ENCODE measurements at regions not wholly inside any gene's neighbourhood (a gene's known extent, or its start where the extent isn't known, plus 50 kb on each side); places are given as distances from the start of the nearest gene placed in this dataset.

DNA sequence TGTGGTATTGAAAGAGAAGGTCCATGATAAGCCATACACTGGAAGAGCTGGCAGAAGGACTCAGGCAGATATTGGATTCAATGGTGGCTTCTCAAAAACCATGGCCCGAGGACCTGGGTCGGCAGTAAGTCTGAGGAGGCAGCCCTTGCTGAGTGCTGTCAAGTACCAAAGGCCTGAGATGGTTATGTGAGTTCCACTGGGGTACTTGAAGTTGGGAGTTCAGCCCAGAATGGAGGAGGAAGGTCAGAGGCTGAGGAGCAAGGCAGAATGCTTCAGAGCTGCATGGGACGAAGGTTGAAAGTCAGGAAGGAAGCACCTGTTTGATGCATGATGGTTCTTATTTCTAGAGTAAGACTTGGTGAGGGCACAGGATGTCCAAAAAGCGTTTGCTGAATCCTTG, 194.9 kb downstream of the DIRAS2 start:
- no peaks in the 10 kb centered on the region for H3K36me3 Mint-ChIP-seq (ENCODE audit: insufficient read depth, unreplicated experiment)
- ChIA-PET CTCF (no interaction called here), POLR2A (no interaction called here)
- TF ChIP-seq, protein P1, sequence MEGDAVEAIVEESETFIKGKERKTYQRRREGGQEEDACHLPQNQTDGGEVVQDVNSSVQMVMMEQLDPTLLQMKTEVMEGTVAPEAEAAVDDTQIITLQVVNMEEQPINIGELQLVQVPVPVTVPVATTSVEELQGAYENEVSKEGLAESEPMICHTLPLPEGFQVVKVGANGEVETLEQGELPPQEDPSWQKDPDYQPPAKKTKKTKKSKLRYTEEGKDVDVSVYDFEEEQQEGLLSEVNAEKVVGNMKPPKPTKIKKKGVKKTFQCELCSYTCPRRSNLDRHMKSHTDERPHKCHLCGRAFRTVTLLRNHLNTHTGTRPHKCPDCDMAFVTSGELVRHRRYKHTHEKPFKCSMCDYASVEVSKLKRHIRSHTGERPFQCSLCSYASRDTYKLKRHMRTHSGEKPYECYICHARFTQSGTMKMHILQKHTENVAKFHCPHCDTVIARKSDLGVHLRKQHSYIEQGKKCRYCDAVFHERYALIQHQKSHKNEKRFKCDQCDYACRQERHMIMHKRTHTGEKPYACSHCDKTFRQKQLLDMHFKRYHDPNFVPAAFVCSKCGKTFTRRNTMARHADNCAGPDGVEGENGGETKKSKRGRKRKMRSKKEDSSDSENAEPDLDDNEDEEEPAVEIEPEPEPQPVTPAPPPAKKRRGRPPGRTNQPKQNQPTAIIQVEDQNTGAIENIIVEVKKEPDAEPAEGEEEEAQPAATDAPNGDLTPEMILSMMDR (IDR thresholded peaks at IDR 0.05; ENCODE audit: insufficient read depth in 1 of 2, low read depth in 1 of 2, low read length in 1 of 2, severe bottlenecking in 1 of 2, unreplicated experiment in 1 of 2) = no peak
- H3K9me3 Mint-ChIP-seq (ENCODE audit: unreplicated experiment) = no peaks in the 10 kb centered on the region
- Histone ChIP-seq H3K4me1 (no peaks in the 10 kb centered on the region), H3K27me3 (replicated peaks; ENCODE audit: control insufficient read depth, insufficient read depth, low read length) (no peaks in the 10 kb centered on the region), H3K4me3 (ENCODE audit: low read depth, low read length) (no peak overlapping the region), H3K9me3 (no peaks in the 10 kb centered on the region), H3K36me3 (ENCODE audit: control insufficient read depth, insufficient read depth, low read length) (no peaks in the 10 kb centered on the region)
- intact Hi-C loops (cut with micrococcal nuclease; ENCODE audit: unreplicated experiment) = no loop called here
- no peaks in the 10 kb centered on the region for H3K27me3 Mint-ChIP-seq (ENCODE audit: insufficient read depth, unreplicated experiment)
- no peak for DNase-seq
- H3K4me3 Mint-ChIP-seq (ENCODE audit: unreplicated experiment) = no peak overlapping the region
- H3K27ac Mint-ChIP-seq (ENCODE audit: unreplicated experiment) = no peak overlapping the region
- BruUV-seq (replicated peaks) = no TSS peak
- H3K4me1 Mint-ChIP-seq (ENCODE audit: low read depth, unreplicated experiment) = no peaks in the 10 kb centered on the region

GRCh38 chr9:90449213-90449925, 193.3 kb downstream of the DIRAS2 start:
- TF ChIP-seq, protein P1 (IDR thresholded peaks at IDR 0.05; ENCODE audit: insufficient read depth in 1 of 2, low read depth in 1 of 2, low read length in 1 of 2, severe bottlenecking in 1 of 2, unreplicated experiment in 1 of 2) = no peak
- H3K36me3 Mint-ChIP-seq (ENCODE audit: insufficient read depth, unreplicated experiment) = no peaks in the 10 kb centered on the region
- no peaks in the 10 kb centered on the region for H3K4me1 Mint-ChIP-seq (ENCODE audit: low read depth, unreplicated experiment)
- intact Hi-C loops (cut with micrococcal nuclease; ENCODE audit: unreplicated experiment) = no loop called here
- BruUV-seq (replicated peaks) = no TSS peak
- H3K4me3 Mint-ChIP-seq (ENCODE audit: unreplicated experiment) = no peak overlapping the region
- H3K27ac Mint-ChIP-seq (ENCODE audit: unreplicated experiment) = no peak overlapping the region
- Histone ChIP-seq H3K9me3 (no peaks in the 10 kb centered on the region), H3K27me3 (replicated peaks; ENCODE audit: control insufficient read depth, insufficient read depth, low read length) (no peaks in the 10 kb centered on the region), H3K36me3 (ENCODE audit: control insufficient read depth, insufficient read depth, low read length) (no peaks in the 10 kb centered on the region), H3K4me3 (ENCODE audit: low read depth, low read length) (no peak overlapping the region), H3K4me1 (no peaks in the 10 kb centered on the region)
- no peaks in the 10 kb centered on the region for H3K27me3 Mint-ChIP-seq (ENCODE audit: insufficient read depth, unreplicated experiment)
- ChIA-PET POLR2A (no interaction called here), CTCF (no interaction called here)
- H3K9me3 Mint-ChIP-seq (ENCODE audit: unreplicated experiment) = no peaks in the 10 kb centered on the region
- no peak for DNase-seq

GRCh38 chr9:90451804-90452203, 190.8 kb downstream of the DIRAS2 start:
- Mint-ChIP-seq H3K27me3 (ENCODE audit: insufficient read depth, unreplicated experiment) (no peaks in the 10 kb centered on the region), H3K9me3 (ENCODE audit: unreplicated experiment) (no peaks in the 10 kb centered on the region), H3K36me3 (ENCODE audit: insufficient read depth, unreplicated experiment) (no peaks in the 10 kb centered on the region), H3K4me3 (ENCODE audit: unreplicated experiment) (no peak overlapping the region), H3K4me1 (ENCODE audit: low read depth, unreplicated experiment) (no peaks in the 10 kb centered on the region), H3K27ac (ENCODE audit: unreplicated experiment) (no peak overlapping the region)
- H3K4me1 ChIP-seq = no peaks in the 10 kb centered on the region
- no TSS peak for BruUV-seq (replicated peaks)
- H3K36me3 ChIP-seq (ENCODE audit: control insufficient read depth, insufficient read depth, low read length) = no peaks in the 10 kb centered on the region
- TF ChIP-seq, protein P1 (IDR thresholded peaks at IDR 0.05; ENCODE audit: insufficient read depth in 1 of 2, low read depth in 1 of 2, low read length in 1 of 2, severe bottlenecking in 1 of 2, unreplicated experiment in 1 of 2) = no peak
- ChIA-PET CTCF (no interaction called here), POLR2A (no interaction called here)
- H3K9me3 ChIP-seq = no peaks in the 10 kb centered on the region
- H3K27me3 ChIP-seq (replicated peaks; ENCODE audit: control insufficient read depth, insufficient read depth, low read length) = no peaks in the 10 kb centered on the region
- DNase-seq = no peak
- intact Hi-C loops (cut with micrococcal nuclease; ENCODE audit: unreplicated experiment) = no loop called here
- H3K4me3 ChIP-seq (ENCODE audit: low read depth, low read length) = no peak overlapping the region

All from Caco-2 (cell line).